Gastroesophageal sphincter (tissue), 4 donors: ENCODE measurements at regions not wholly inside any gene's neighbourhood (a gene's known extent, or its start where the extent isn't known, plus 50 kb on each side); places are given as distances from the start of the nearest gene placed in this dataset.
A peak's percentile ranks its signal among the peaks of the same experiment; 100 is the strongest.

Experiments
- ATAC-seq: fragments of 150-250 bp; one replicate; pipeline ENCODE4 v1.9.1; 2016; ENCODE audit warnings: mild to moderate bottlenecking, moderate library complexity
- H3K27ac ChIP-seq, 4 donors: fragments of 200-600 bp; sonication (generic) in 3 of 4; 1 replicate in 3 of 4; 2 replicates in 1 of 4; pipeline ENCODE4 v1.5.1; 2016 to 2019
- H3K27me3 ChIP-seq: fragments of 200-600 bp; sonication (generic); one replicate; pipeline ENCODE4 v1.5.1; 2019
- H3K36me3 ChIP-seq, 2 donors: fragments of 200-600 bp; sonication (generic); one replicate each; pipeline ENCODE4 v1.5.1; 2019; ENCODE audit warnings: control low read depth in 1 of 2
- H3K4me1 ChIP-seq, 3 donors: fragments of 200-600 bp; sonication (generic); 1 replicate in 2 of 3; 2 replicates in 1 of 3; pipeline ENCODE4 v1.5.1; 2016 to 2019; ENCODE audit warnings: control low read depth in 2 of 3
- H3K4me3 ChIP-seq, 2 donors: fragments of 200-600 bp; sonication (generic); one replicate each; pipeline ENCODE4 v1.5.1; 2019; ENCODE audit warnings: mild to moderate bottlenecking in 1 of 2, moderate library complexity in 1 of 2
- H3K9me3 ChIP-seq, 3 donors: fragments of 200-600 bp; sonication (generic); one replicate each; pipeline ENCODE4 v1.5.1; 2017 to 2019; ENCODE audit warnings: control low read depth in 2 of 3
- CTCF ChIP-seq, 4 experiments: fragments of 200-600 bp in 2 of 4; fragments of 450-650 bp in 2 of 4; sonication (generic) in 1 of 4; IDR thresholded peaks; one replicate each; pipeline ENCODE4 v1.5.1; 2017 to 2019; ENCODE audit warnings: antibody characterized with exemption in 4 of 4, mild to moderate bottlenecking in 2 of 4, moderate library complexity in 2 of 4
- EP300 ChIP-seq: sonication (generic); formaldehyde crosslinking; IDR thresholded peaks from one replicate; pipeline ENCODE4 v1.6.1; 2017; ENCODE audit warnings: antibody characterized with exemption, mild to moderate bottlenecking
- POLR2A ChIP-seq, 2 donors: fragments of 450-650 bp; IDR thresholded peaks; one replicate each; pipeline ENCODE4 v1.6.1; 2017; ENCODE audit warnings: antibody characterized with exemption in 2 of 2, mild to moderate bottlenecking in 2 of 2, moderate library complexity in 1 of 2
- POLR2AphosphoS5 ChIP-seq: sonication (generic); formaldehyde crosslinking; IDR thresholded peaks from one replicate; pipeline ENCODE4 v1.6.1; 2017; ENCODE audit warnings: antibody characterized with exemption
- WGBS, 2 donors: methylation state at CpG; one replicate each; pipeline ENCODE4 v1.1.5; 2018; ENCODE audit warnings: low coverage in 1 of 2; 5-methylcytosine and 5-hydroxymethylcytosine counted together

- Histone ChIP-seq H3K9me3 (no peaks in the 10 kb centered on the region), H3K27me3 (no peaks in the 10 kb centered on the region), H3K27ac (no peak overlapping the region), H3K4me1 (no peaks in the 10 kb centered on the region), H3K4me3 (no peak overlapping the region), H3K36me3 (no peaks in the 10 kb centered on the region)
- TF ChIP-seq POLR2AphosphoS5 = no peak
- no peak for TF ChIP-seq CTCF (IDR thresholded peaks at IDR 0.05)
- no peak for TF ChIP-seq EP300
- no peak for TF ChIP-seq POLR2A (IDR thresholded peaks at IDR 0.05)
- ATAC-seq = no peak
Measured at GRCh38 chr6:112639391-112639831, 292.3 kb downstream of the RFPL4B start.

GRCh38 chr6:112640891-112641290 lies 293.8 kb downstream of the RFPL4B start:
- Histone ChIP-seq H3K4me1 (no peaks in the 10 kb centered on the region), H3K36me3 (no peaks in the 10 kb centered on the region), H3K4me3 (no peak overlapping the region), H3K27me3 (no peaks in the 10 kb centered on the region), H3K9me3 (no peaks in the 10 kb centered on the region), H3K27ac (no peak overlapping the region)
- ATAC-seq = no peak
- WGBS, 2 donors = 77 to 87% methylated on average over 2 of the region's 2 CpGs
- no peak for TF ChIP-seq POLR2AphosphoS5
- TF ChIP-seq CTCF (IDR thresholded peaks at IDR 0.05) = no peak
- TF ChIP-seq EP300 = no peak
- TF ChIP-seq POLR2A (IDR thresholded peaks at IDR 0.05) = no peak

- TF ChIP-seq POLR2A (IDR thresholded peaks at IDR 0.05) (no peak), POLR2AphosphoS5 (no peak), CTCF (IDR thresholded peaks at IDR 0.05) (no peak), EP300 (no peak)
- Histone ChIP-seq H3K27ac (no peak overlapping the region), H3K27me3 (no peaks in the 10 kb centered on the region), H3K36me3 (no peaks in the 10 kb centered on the region), H3K9me3 (no peaks in the 10 kb centered on the region), H3K4me3 (no peak overlapping the region), H3K4me1 (peaks cover 0 to 13% (median 0%) of the 10 kb centered on the region in 3 donors)
- ATAC-seq = no peak
- 62 to 83% methylated on average over 2 of the region's 2 CpGs for WGBS, 2 donors
Measured at GRCh38 chr6:112649853-112650252, 302.7 kb downstream of the RFPL4B start.

GRCh38 chr6:112651239-112651638 lies 304.1 kb downstream of the RFPL4B start:
- peak; percentile 50 for ATAC-seq
- Histone ChIP-seq H3K27me3 (no peaks in the 10 kb centered on the region), H3K4me1 (peaks cover 0 to 13% (median 0%) of the 10 kb centered on the region in 3 donors), H3K4me3 (no peak overlapping the region), H3K27ac (peak overlapping the region in 1 of 4 donors; percentile 45), H3K9me3 (no peaks in the 10 kb centered on the region), H3K36me3 (no peaks in the 10 kb centered on the region)
- TF ChIP-seq POLR2AphosphoS5 (no peak), CTCF (IDR thresholded peaks at IDR 0.05) (no peak), POLR2A (IDR thresholded peaks at IDR 0.05) (no peak), EP300 (no peak)
- WGBS, 2 donors = 33 to 40% methylated on average over 1 to 3 of the region's 4 CpGs

GRCh38 chr6:112659912-112660311 lies 312.8 kb downstream of the RFPL4B start:
- Histone ChIP-seq H3K27me3 (no peaks in the 10 kb centered on the region), H3K4me1 (no peaks in the 10 kb centered on the region), H3K27ac (no peak overlapping the region), H3K36me3 (no peaks in the 10 kb centered on the region), H3K4me3 (no peak overlapping the region), H3K9me3 (no peaks in the 10 kb centered on the region)
- no peak for TF ChIP-seq EP300
- no peak for TF ChIP-seq CTCF (IDR thresholded peaks at IDR 0.05)
- TF ChIP-seq POLR2AphosphoS5 = no peak
- no peak for TF ChIP-seq POLR2A (IDR thresholded peaks at IDR 0.05)
- ATAC-seq = no peak
